NB4 (cell line): ENCODE measurements at regions not wholly inside any gene's neighbourhood (a gene's known extent, or its start where the extent isn't known, plus 50 kb on each side); places are given as distances from the start of the nearest gene placed in this dataset.
A peak's percentile ranks its signal among the peaks of the same experiment; 100 is the strongest.

Source experiments
- DNase-seq: peaks from one replicate; pipeline ENCODE4 v3.0.0; 2010; ENCODE audit warnings: low read depth
- H3K4me3 ChIP-seq: one replicate; pipeline ENCODE4 v1.5.1; 2011; ENCODE audit warnings: mild to moderate bottlenecking, low read depth, low read length, moderate library complexity
- MYC ChIP-seq: IDR thresholded peaks from 2 replicates; pipeline ENCODE4 v1.6.1; 2011; ENCODE audit warnings: low read depth, low read length
- POLR2A ChIP-seq: IDR thresholded peaks from 2 replicates; pipeline ENCODE4 v1.6.1; 2011; ENCODE audit warnings: mild to moderate bottlenecking; ENCODE audit not compliant: insufficient read length; ENCODE audit errors: extremely low read depth
- TF ChIP-seq, protein P1 (sequence below): IDR thresholded peaks from one replicate; pipeline ENCODE4 v1.5.1; 2012; ENCODE audit warnings: low read depth, low read length
- TF ChIP-seq, protein P2 (sequence below): IDR thresholded peaks from 2 replicates; pipeline ENCODE4 v1.6.1; 2011; ENCODE audit warnings: low read depth, low read length

- H3K4me3 ChIP-seq, result no peak overlapping the region
- TF ChIP-seq, protein P1, sequence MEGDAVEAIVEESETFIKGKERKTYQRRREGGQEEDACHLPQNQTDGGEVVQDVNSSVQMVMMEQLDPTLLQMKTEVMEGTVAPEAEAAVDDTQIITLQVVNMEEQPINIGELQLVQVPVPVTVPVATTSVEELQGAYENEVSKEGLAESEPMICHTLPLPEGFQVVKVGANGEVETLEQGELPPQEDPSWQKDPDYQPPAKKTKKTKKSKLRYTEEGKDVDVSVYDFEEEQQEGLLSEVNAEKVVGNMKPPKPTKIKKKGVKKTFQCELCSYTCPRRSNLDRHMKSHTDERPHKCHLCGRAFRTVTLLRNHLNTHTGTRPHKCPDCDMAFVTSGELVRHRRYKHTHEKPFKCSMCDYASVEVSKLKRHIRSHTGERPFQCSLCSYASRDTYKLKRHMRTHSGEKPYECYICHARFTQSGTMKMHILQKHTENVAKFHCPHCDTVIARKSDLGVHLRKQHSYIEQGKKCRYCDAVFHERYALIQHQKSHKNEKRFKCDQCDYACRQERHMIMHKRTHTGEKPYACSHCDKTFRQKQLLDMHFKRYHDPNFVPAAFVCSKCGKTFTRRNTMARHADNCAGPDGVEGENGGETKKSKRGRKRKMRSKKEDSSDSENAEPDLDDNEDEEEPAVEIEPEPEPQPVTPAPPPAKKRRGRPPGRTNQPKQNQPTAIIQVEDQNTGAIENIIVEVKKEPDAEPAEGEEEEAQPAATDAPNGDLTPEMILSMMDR, result no peak
- TF ChIP-seq, protein P2, sequence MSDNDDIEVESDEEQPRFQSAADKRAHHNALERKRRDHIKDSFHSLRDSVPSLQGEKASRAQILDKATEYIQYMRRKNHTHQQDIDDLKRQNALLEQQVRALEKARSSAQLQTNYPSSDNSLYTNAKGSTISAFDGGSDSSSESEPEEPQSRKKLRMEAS, result no peak
- TF ChIP-seq POLR2A (no peak), MYC (no peak)
- no peak for DNase-seq
Measured at GRCh38 chr5:90168399-90168798, 241.2 kb downstream of the CETN3 start.

- no peak overlapping the region for H3K4me3 ChIP-seq
- no peak for DNase-seq
- TF ChIP-seq, protein P1, result no peak
- TF ChIP-seq, protein P2, result no peak
- no peak for TF ChIP-seq POLR2A
- no peak for TF ChIP-seq MYC
Measured at GRCh38 chr5:90166816-90167215, 242.7 kb downstream of the CETN3 start.

DNA sequence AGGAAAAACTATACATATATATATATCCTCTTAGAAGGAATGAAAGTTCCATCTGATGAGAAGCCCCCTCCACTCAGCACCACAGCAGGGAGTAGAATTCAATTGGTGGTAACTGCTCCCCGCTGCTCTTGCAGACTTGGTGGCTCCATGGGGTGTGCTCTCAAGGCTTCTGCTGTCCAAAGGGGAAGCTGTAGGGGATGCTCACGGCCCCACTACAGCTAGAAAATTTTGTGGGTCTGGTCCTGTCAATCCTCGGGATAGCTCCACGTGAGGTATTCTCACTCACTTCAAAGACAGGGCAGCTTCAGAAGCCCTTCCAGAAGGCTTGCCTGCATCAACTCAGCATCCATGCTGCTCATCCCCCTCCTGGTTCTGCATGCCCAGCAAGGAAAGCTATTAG is 247.2 kb downstream of the CETN3 start:
- no peak for DNase-seq
- H3K4me3 ChIP-seq, result no peak overlapping the region
- TF ChIP-seq, protein P2, result no peak
- TF ChIP-seq MYC, result no peak

- TF ChIP-seq, protein P2, result no peak
- no peak for TF ChIP-seq POLR2A
- TF ChIP-seq, protein P1, result no peak
- TF ChIP-seq MYC, result no peak
Measured at GRCh38 chr5:90161414-90161813, 248.1 kb downstream of the CETN3 start.

DNA sequence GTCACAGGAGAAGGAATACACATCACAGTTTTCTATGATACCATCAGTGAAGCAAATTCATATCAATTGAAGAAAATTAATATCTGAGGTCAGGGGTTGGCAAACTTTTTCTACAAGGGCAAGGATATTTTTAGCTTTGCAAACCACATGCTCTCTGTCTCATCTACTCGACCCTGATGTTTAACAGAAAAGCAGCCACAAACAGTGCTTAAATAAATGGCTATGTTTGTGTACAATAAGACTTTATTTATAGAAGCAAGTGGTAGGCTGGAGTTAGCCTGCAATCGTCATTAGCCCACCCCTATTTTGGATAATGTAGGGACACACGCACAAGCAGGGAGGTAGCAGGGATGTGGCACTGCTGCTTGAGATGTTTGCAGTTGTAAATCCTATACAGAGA is 251.4 kb downstream of the CETN3 start:
- TF ChIP-seq, protein P1, result no peak
- TF ChIP-seq POLR2A (no peak), MYC (no peak)
- TF ChIP-seq, protein P2, result no peak
- no peak overlapping the region for H3K4me3 ChIP-seq
- no peak for DNase-seq

More at GRCh38 chr5:90161414-90161813, 248.1 kb downstream of the CETN3 start:
- peak; percentile 39 for DNase-seq
- no peak overlapping the region for H3K4me3 ChIP-seq

GRCh38 chr5:90153031-90153430 is 256.5 kb downstream of the CETN3 start:
- no peak overlapping the region for H3K4me3 ChIP-seq
- no peak for DNase-seq
- TF ChIP-seq, protein P2, result no peak
- no peak for TF ChIP-seq POLR2A
